Loucy (cell line): ENCODE measurements at regions not wholly inside any gene's neighbourhood (a gene's known extent, or its start where the extent isn't known, plus 50 kb on each side); places are given as distances from the start of the nearest gene placed in this dataset.

Experiments used
- H2AFZ ChIP-seq: fragments of 200-600 bp; sonication (generic); 2 replicates; pipeline ENCODE4 v1.6.0; 2016; ENCODE audit warnings: antibody characterized with exemption, mild to moderate bottlenecking, low read length, moderate library complexity
- H3F3A ChIP-seq: fragments of 200-600 bp; 2 replicates; pipeline ENCODE4 v1.6.0; 2016; ENCODE audit warnings: antibody characterized with exemption, low read depth, mild to moderate bottlenecking
- H3K27me3 ChIP-seq: fragments of 200-600 bp; sonication (generic); 2 replicates; pipeline ENCODE4 v1.6.1; 2014; ENCODE audit warnings: low read length, mild to moderate bottlenecking; ENCODE audit not compliant: insufficient read depth, poor library complexity, severe bottlenecking
- H3K36me3 ChIP-seq: fragments of 200-600 bp; sonication (generic); 2 replicates; pipeline ENCODE4 v1.6.1; 2016; ENCODE audit warnings: low read length; ENCODE audit not compliant: insufficient read depth
- H3K4me1 ChIP-seq: fragments of 200-600 bp; sonication (generic); 2 replicates; pipeline ENCODE4 v1.5.1; 2014; ENCODE audit warnings: low read length, mild to moderate bottlenecking; ENCODE audit not compliant: insufficient read depth, poor library complexity, severe bottlenecking
- H3K4me2 ChIP-seq: fragments of 200-600 bp; sonication (generic); 2 replicates; pipeline ENCODE4 v1.6.0; 2014; ENCODE audit warnings: antibody characterized with exemption, low read length, low read depth, mild to moderate bottlenecking; ENCODE audit not compliant: poor library complexity, severe bottlenecking
- H3K4me3 ChIP-seq: fragments of 200-600 bp; sonication (generic); 2 replicates; pipeline ENCODE4 v1.5.1; 2014; ENCODE audit warnings: low read length, mild to moderate bottlenecking, mixed read lengths; ENCODE audit not compliant: poor library complexity, severe bottlenecking
- H3K79me2 ChIP-seq: fragments of 200-600 bp; sonication (generic); 2 replicates; pipeline ENCODE4 v1.6.1; 2014; ENCODE audit warnings: low read length; ENCODE audit not compliant: insufficient read depth
- H3K9ac ChIP-seq: fragments of 200-600 bp; sonication (generic); 2 replicates; pipeline ENCODE4 v1.6.0; 2014; ENCODE audit warnings: mild to moderate bottlenecking, low read depth, low read length, moderate library complexity; ENCODE audit not compliant: poor library complexity, severe bottlenecking
- H3K9me2 ChIP-seq: fragments of 200-600 bp; sonication (generic); replicated peaks from 2 replicates; pipeline ENCODE4 v1.6.1; 2016; ENCODE audit warnings: low read depth, low read length, mixed read lengths
- H3K9me3 ChIP-seq: fragments of 200-600 bp; sonication (generic); 2 replicates; pipeline ENCODE4 v1.6.1; 2014; ENCODE audit warnings: mild to moderate bottlenecking, antibody characterized with exemption, low read length, low read depth; ENCODE audit not compliant: insufficient read depth
- H4K20me1 ChIP-seq: fragments of 200-600 bp; sonication (generic); 2 replicates; pipeline ENCODE4 v1.6.0; 2014; ENCODE audit warnings: antibody characterized with exemption, low read length, mild to moderate bottlenecking; ENCODE audit not compliant: insufficient read depth, poor library complexity, severe bottlenecking
- EZH2phosphoT487 ChIP-seq: fragments of 200-600 bp; IDR thresholded peaks from 2 replicates; pipeline ENCODE4 v1.6.1; 2018; ENCODE audit warnings: antibody characterized with exemption, mild to moderate bottlenecking, moderate library complexity, borderline replicate concordance
- TF ChIP-seq, protein P1 (sequence below): fragments of 200-600 bp; sonication (generic); conservative IDR thresholded peaks from 2 replicates; pipeline ENCODE4 v1.5.1; 2014; ENCODE audit warnings: mild to moderate bottlenecking, antibody characterized with exemption, low read length

DNA sequence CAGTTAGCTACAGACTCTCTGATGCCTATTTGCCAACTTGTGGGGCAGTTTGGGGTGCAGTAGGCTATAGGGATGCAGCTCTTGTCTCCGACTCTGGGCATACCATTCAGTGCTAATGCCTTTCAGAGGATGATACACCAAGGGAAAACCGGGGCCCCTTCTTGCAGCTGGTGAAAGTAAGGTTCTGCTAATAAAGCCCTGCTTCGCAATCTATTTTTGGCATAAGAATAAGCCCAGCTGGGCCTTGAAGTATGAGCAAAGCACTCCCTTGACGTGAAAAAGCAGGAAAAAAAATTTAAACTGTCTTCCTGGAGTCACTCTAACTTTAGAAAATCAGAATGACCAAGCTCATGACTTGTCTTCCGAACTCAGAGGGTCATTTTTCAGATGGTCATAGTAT lies 124.1 kb upstream of the RBM19 start:
- TF ChIP-seq EZH2phosphoT487, result no peak
- TF ChIP-seq, protein P1, sequence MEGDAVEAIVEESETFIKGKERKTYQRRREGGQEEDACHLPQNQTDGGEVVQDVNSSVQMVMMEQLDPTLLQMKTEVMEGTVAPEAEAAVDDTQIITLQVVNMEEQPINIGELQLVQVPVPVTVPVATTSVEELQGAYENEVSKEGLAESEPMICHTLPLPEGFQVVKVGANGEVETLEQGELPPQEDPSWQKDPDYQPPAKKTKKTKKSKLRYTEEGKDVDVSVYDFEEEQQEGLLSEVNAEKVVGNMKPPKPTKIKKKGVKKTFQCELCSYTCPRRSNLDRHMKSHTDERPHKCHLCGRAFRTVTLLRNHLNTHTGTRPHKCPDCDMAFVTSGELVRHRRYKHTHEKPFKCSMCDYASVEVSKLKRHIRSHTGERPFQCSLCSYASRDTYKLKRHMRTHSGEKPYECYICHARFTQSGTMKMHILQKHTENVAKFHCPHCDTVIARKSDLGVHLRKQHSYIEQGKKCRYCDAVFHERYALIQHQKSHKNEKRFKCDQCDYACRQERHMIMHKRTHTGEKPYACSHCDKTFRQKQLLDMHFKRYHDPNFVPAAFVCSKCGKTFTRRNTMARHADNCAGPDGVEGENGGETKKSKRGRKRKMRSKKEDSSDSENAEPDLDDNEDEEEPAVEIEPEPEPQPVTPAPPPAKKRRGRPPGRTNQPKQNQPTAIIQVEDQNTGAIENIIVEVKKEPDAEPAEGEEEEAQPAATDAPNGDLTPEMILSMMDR, result no peak
- Histone ChIP-seq H3K4me1 (no peaks in the 10 kb centered on the region), H3K27me3 (no peaks in the 10 kb centered on the region), H3K9ac (no peak overlapping the region), H3K9me2 (no peaks in the 10 kb centered on the region), H2AFZ (no peak overlapping the region), H3F3A (no peaks in the 10 kb centered on the region), H4K20me1 (no peaks in the 10 kb centered on the region), H3K4me3 (no peak overlapping the region), H3K9me3 (0 out of 2 replicates have a peak, but pooled peaks cover 2% of the 10 kb centered on the region), H3K36me3 (no peaks in the 10 kb centered on the region), H3K79me2 (no peaks in the 10 kb centered on the region), H3K4me2 (no peak overlapping the region)

DNA sequence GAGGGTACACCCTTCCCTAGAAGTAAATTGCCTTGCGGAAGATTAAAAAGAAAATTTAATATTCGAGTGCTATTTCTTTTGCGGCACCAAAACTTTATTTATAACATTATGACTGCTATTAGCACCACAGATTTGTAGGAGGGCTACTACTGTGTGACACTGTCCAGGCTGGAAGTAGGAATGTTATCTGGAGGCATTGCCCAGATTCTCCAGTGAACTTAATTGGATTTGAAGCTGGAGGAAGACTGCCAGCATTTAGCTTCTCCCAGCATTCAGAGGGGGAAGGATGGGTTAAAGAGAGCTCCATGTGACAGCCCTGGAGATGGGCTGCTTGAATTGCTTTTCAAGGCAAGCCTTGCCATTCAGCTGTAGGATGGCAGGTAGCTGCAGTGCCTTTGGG lies 107.0 kb upstream of the RBM19 start:
- H3K79me2 ChIP-seq, result no peaks in the 10 kb centered on the region
- H3K4me1 ChIP-seq, result no peaks in the 10 kb centered on the region
- H3K4me2 ChIP-seq, result no peak overlapping the region
- TF ChIP-seq EZH2phosphoT487, result no peak
- TF ChIP-seq, protein P1, result no peak
- no peaks in the 10 kb centered on the region for H3K9me2 ChIP-seq
- no peak overlapping the region for H2AFZ ChIP-seq
- H3K27me3 ChIP-seq, result no peaks in the 10 kb centered on the region
- H3K36me3 ChIP-seq, result no peaks in the 10 kb centered on the region
- H4K20me1 ChIP-seq, result no peaks in the 10 kb centered on the region
- no peak overlapping the region for H3K4me3 ChIP-seq
- no peaks in the 10 kb centered on the region for H3F3A ChIP-seq
- no peak overlapping the region for H3K9ac ChIP-seq
- no peaks in the 10 kb centered on the region for H3K9me3 ChIP-seq

DNA sequence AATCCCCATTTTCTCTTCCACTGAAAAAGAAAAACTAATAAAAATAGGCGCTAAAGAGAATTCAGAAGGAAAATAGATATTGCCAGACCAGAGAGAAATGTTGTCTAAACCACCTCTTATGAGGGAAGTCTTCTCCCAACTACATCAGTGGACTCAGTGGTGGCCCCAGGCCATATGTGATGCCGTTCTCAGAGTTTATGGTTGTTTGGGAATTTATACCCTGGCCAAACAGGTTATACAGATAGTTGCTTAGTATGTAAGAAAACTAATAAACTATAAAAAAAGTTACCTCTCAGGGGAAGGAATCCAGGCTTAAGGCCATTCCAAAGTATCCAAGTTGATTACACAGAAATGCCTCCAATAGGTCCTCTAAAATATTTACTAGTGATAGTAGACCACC lies 103.4 kb upstream of the RBM19 start:
- TF ChIP-seq, protein P1, result no peak
- TF ChIP-seq EZH2phosphoT487, result no peak
- no peak overlapping the region for H3K9ac ChIP-seq
- no peak overlapping the region for H3K4me2 ChIP-seq
- no peak overlapping the region for H2AFZ ChIP-seq
- no peaks in the 10 kb centered on the region for H3K9me3 ChIP-seq
- H3F3A ChIP-seq, result no peaks in the 10 kb centered on the region
- no peaks in the 10 kb centered on the region for H3K79me2 ChIP-seq
- H3K4me3 ChIP-seq, result no peak overlapping the region
- H3K4me1 ChIP-seq, result no peaks in the 10 kb centered on the region
- no peaks in the 10 kb centered on the region for H4K20me1 ChIP-seq
- H3K27me3 ChIP-seq, result no peaks in the 10 kb centered on the region
- H3K9me2 ChIP-seq, result no peaks in the 10 kb centered on the region
- H3K36me3 ChIP-seq, result no peaks in the 10 kb centered on the region
